Fibroblast of lung (primary cell): ENCODE measurements at regions not wholly inside any gene's neighbourhood (a gene's known extent, or its start where the extent isn't known, plus 50 kb on each side); places are given as distances from the start of the nearest gene placed in this dataset.
A peak's percentile ranks its signal among the peaks of the same experiment; 100 is the strongest.

Experiments
- DNase-seq, 2 donors: peaks; one replicate each; pipeline versions ENCODE4 v3.0.0 to v3.0.0-alpha.2; 2010; ENCODE audit warnings: low read depth in 2 of 2
- H2AFZ ChIP-seq: 2 replicates; pipeline ENCODE4 v1.5.1; 2012; ENCODE audit warnings: low read length, control low read depth, inconsistent platforms
- H3K27ac ChIP-seq: 2 replicates; pipeline ENCODE4 v1.5.1; 2011; ENCODE audit warnings: low read length, control low read depth; ENCODE audit not compliant: insufficient read depth
- H3K27me3 ChIP-seq: 2 replicates; pipeline ENCODE4 v1.5.1; 2011; ENCODE audit warnings: mild to moderate bottlenecking, low read length; ENCODE audit not compliant: control insufficient read depth, insufficient read depth
- H3K36me3 ChIP-seq: 2 replicates; pipeline ENCODE4 v1.5.1; 2011; ENCODE audit warnings: low read length; ENCODE audit not compliant: control insufficient read depth, insufficient read depth
- H3K4me1 ChIP-seq: 2 replicates; pipeline ENCODE4 v1.5.1; 2011; ENCODE audit warnings: low read length; ENCODE audit not compliant: control insufficient read depth, insufficient read depth; ENCODE audit errors: extremely low read depth
- H3K4me2 ChIP-seq: 2 replicates; pipeline ENCODE4 v1.5.1; 2011; ENCODE audit warnings: low read length, control low read depth; ENCODE audit not compliant: insufficient read depth; ENCODE audit errors: extremely low read depth
- H3K4me3 ChIP-seq, 4 experiments: fragments of 200-600 bp in 1 of 4; sonication (generic) in 1 of 4; replicated peaks in 1 of 4; 2 replicates each; pipeline ENCODE4 v1.5.1; 2011 to 2016; ENCODE audit warnings: low read length in 4 of 4, low read depth in 3 of 4, mild to moderate bottlenecking in 3 of 4, control low read depth in 2 of 4, inconsistent platforms in 1 of 4, mixed read lengths in 1 of 4; ENCODE audit not compliant: insufficient read depth in 1 of 4; ENCODE audit errors: control extremely low read depth in 1 of 4
- H3K79me2 ChIP-seq: 2 replicates; pipeline ENCODE4 v1.5.1; 2012; ENCODE audit warnings: mild to moderate bottlenecking, low read length, inconsistent platforms; ENCODE audit not compliant: control insufficient read depth, insufficient read depth
- H3K9ac ChIP-seq: 2 replicates; pipeline ENCODE4 v1.5.1; 2011; ENCODE audit warnings: mild to moderate bottlenecking, low read length, control low read depth; ENCODE audit not compliant: insufficient read depth
- H3K9me3 ChIP-seq: 2 replicates; pipeline ENCODE4 v1.5.1; 2012; ENCODE audit warnings: low read depth, low read length; ENCODE audit not compliant: control insufficient read depth, insufficient read depth
- H4K20me1 ChIP-seq: 2 replicates; pipeline ENCODE4 v1.5.1; 2011; ENCODE audit warnings: low read length; ENCODE audit not compliant: control insufficient read depth, insufficient read depth; ENCODE audit errors: extremely low read depth
- CTCF ChIP-seq, 2 donors: IDR thresholded peaks in 1 of 2; conservative IDR thresholded peaks in 1 of 2; 1 replicate in 1 of 2; 2 replicates in 1 of 2; pipeline ENCODE4 v1.5.1; 2011 to 2012; ENCODE audit warnings: low read length in 2 of 2, control low read depth in 1 of 2, inconsistent platforms in 1 of 2, low read depth in 1 of 2, mild to moderate bottlenecking in 1 of 2
- EZH2 ChIP-seq: IDR thresholded peaks from 2 replicates; pipeline ENCODE4 v1.5.1; 2012; ENCODE audit warnings: low read length, control low read depth, mild to moderate bottlenecking; ENCODE audit errors: missing control alignments

- H3K9ac ChIP-seq = no peak overlapping the region
- DNase-seq = no peak
- no peak overlapping the region for H3K4me3 ChIP-seq
- no peak overlapping the region for H2AFZ ChIP-seq
- no peaks in the 10 kb centered on the region for H3K27me3 ChIP-seq
- H4K20me1 ChIP-seq = no peaks in the 10 kb centered on the region
- H3K27ac ChIP-seq = no peak overlapping the region
- H3K79me2 ChIP-seq = no peaks in the 10 kb centered on the region
- no peaks in the 10 kb centered on the region for H3K9me3 ChIP-seq
- no peak overlapping the region for H3K4me2 ChIP-seq
- no peaks in the 10 kb centered on the region for H3K36me3 ChIP-seq
- no peaks in the 10 kb centered on the region for H3K4me1 ChIP-seq
- TF ChIP-seq EZH2 (no peak), CTCF (conservative IDR thresholded peaks at IDR 0.05 in 1 of 2, IDR thresholded peaks at IDR 0.05 in 1 of 2; ENCODE audit: low read depth in 1 of 2, low read length in 2 of 2) (no peak)
These were observed 121.2 kb upstream of the CXXC4 start for GRCh38 chr4:104615926-104616325.

- Histone ChIP-seq H3K79me2 (no peaks in the 10 kb centered on the region), H3K4me1 (no peaks in the 10 kb centered on the region), H3K9me3 (no peaks in the 10 kb centered on the region), H4K20me1 (no peaks in the 10 kb centered on the region), H3K4me2 (no peak overlapping the region), H3K9ac (no peak overlapping the region), H3K4me3 (no peak overlapping the region), H3K36me3 (no peaks in the 10 kb centered on the region), H3K27me3 (no peaks in the 10 kb centered on the region), H3K27ac (no peak overlapping the region), H2AFZ (peak overlapping the region; percentile 73)
- TF ChIP-seq CTCF (conservative IDR thresholded peaks at IDR 0.05 in 1 of 2, IDR thresholded peaks at IDR 0.05 in 1 of 2; ENCODE audit: low read depth in 1 of 2, low read length in 2 of 2) (no peak), EZH2 (no peak)
- DNase-seq = peak; percentile 16 to 23
These were observed 121.7 kb upstream of the CXXC4 start for GRCh38 chr4:104616401-104616820.

- Histone ChIP-seq H3K9ac (no peak overlapping the region), H4K20me1 (no peaks in the 10 kb centered on the region), H3K4me3 (no peak overlapping the region), H3K27ac (no peak overlapping the region), H3K36me3 (no peaks in the 10 kb centered on the region), H2AFZ (no peak overlapping the region), H3K27me3 (no peaks in the 10 kb centered on the region), H3K79me2 (no peaks in the 10 kb centered on the region), H3K4me1 (no peaks in the 10 kb centered on the region), H3K9me3 (no peaks in the 10 kb centered on the region), H3K4me2 (no peak overlapping the region)
- no peak for DNase-seq
- no peak for TF ChIP-seq EZH2
- no peak for TF ChIP-seq CTCF (conservative IDR thresholded peaks at IDR 0.05 in 1 of 2, IDR thresholded peaks at IDR 0.05 in 1 of 2; ENCODE audit: low read depth in 1 of 2, low read length in 2 of 2)
These were observed 131.0 kb upstream of the CXXC4 start for GRCh38 chr4:104625706-104626105.
